ENCODE measurements at regions not wholly inside any gene's neighbourhood (a gene's known extent, or its start where the extent isn't known, plus 50 kb on each side); places are given as distances from the start of the nearest gene placed in this dataset.

- DNase-seq (ENCODE audit: insufficient read length) (no peak), FAIRE-seq (no peak)
- TF ChIP-seq POLR2A (IDR thresholded peaks at IDR 0.05; ENCODE audit: low read depth, low read length) (no peak), TAF1 (IDR thresholded peaks at IDR 0.05; ENCODE audit: borderline replicate concordance, low read depth, low read length) (no peak), POLR2AphosphoS5 (IDR thresholded peaks at IDR 0.05; ENCODE audit: low read depth, low read length) (no peak)
Measured at GRCh38 chr1:56442290-56442877, 137.0 kb downstream of the PLPP3 start.

GRCh38 chr1:56441601-56442000, 137.8 kb downstream of the PLPP3 start:
- FAIRE-seq (no peak), DNase-seq (ENCODE audit: insufficient read length) (no peak)
- TF ChIP-seq POLR2AphosphoS5 (IDR thresholded peaks at IDR 0.05; ENCODE audit: low read depth, low read length) (no peak), TAF1 (IDR thresholded peaks at IDR 0.05; ENCODE audit: borderline replicate concordance, low read depth, low read length) (no peak), POLR2A (IDR thresholded peaks at IDR 0.05; ENCODE audit: low read depth, low read length) (no peak)

DNA sequence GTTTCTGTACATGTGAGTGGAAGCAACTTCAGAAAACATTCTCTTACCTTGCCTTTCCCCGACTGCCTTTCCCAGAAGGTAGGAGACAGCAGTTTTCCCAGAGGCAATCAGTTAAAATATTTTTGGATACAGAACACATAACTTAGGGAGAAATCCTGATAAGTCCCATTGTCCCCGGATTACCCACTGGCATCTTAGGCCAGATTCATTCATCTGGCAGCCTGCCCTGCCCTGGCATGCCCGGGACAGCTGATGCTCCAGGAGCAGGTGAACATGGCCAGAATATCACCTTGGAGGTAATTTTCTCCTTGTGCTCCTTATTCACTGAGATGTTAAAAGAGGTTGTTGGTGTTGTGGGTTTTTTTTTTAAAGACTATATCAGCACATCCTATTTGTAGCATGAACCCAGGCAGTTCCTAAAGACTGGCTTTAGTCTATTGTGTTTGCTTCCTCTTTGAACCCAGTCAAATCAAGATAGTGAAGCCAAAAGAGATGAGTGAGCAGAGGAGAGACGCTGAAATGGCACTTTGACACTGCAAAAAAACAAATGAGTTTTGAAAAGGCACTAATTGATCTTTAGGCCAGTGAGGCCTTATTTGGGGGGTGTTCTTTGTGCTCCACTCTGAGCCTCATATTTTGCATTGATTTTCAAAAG, 139.6 kb downstream of the PLPP3 start:
- no peak for DNase-seq (ENCODE audit: insufficient read length)
- FAIRE-seq = no peak
- TF ChIP-seq POLR2A (IDR thresholded peaks at IDR 0.05; ENCODE audit: low read depth, low read length) = no peak
- no peak for TF ChIP-seq TAF1 (IDR thresholded peaks at IDR 0.05; ENCODE audit: borderline replicate concordance, low read depth, low read length)
- TF ChIP-seq POLR2AphosphoS5 (IDR thresholded peaks at IDR 0.05; ENCODE audit: low read depth, low read length) = no peak

DNA sequence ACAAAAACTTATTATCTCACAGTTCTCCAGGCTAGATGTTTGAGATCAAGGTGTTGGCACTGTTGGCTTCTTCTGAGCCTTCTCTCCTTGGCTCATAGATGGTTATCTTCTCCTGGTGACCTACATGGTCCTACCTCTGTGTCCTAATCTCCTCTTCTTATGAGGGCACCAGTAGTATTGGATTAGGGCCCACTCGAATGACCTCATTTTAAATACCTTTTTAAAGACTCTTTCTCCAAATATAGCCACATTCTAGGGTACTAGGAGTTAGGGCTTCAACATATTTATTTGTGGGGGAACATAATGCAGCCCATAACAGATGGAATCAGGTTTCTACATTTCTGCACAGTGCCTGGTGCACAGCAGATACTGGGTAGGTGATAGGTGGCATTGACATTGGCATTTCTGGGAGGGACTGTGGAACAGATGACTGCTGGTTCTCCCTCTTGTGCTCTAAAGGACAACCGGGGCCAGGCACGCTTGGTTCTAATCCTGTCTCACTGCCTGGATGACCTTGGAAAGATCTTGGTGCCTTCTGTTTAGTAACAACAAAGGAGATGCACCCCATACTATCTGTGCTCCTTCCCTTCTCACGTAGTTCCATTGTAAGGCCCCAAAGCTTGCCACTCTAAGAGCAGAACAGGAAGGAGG, 140.3 kb downstream of the PLPP3 start:
- TF ChIP-seq POLR2AphosphoS5 (IDR thresholded peaks at IDR 0.05; ENCODE audit: low read depth, low read length) = no peak
- no peak for TF ChIP-seq POLR2A (IDR thresholded peaks at IDR 0.05; ENCODE audit: low read depth, low read length)
- TF ChIP-seq TAF1 (IDR thresholded peaks at IDR 0.05; ENCODE audit: borderline replicate concordance, low read depth, low read length) = no peak
- FAIRE-seq = no peak
- no peak for DNase-seq (ENCODE audit: insufficient read length)

DNA sequence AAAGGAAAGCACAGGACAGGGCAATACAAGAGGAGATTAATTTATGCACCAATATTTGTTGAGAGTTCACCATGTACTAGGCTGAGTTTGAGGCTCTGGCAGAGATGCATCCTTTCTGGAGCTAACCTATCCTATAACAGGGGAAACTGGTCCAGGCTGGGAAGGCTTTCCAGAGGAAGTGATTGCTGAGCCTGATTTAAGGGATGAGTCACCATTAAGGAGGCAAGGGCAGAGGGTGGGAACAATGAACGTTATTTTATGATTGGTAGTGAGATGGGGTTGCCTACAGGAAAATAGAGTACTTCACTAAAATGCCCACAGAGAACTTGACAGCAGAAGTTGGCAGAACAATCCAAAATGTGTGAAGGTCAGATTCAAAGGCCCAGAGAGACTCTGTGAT, 141.4 kb downstream of the PLPP3 start:
- DNase-seq (ENCODE audit: insufficient read length) (no peak), FAIRE-seq (no peak)
- no peak for TF ChIP-seq TAF1 (IDR thresholded peaks at IDR 0.05; ENCODE audit: borderline replicate concordance, low read depth, low read length)
- no peak for TF ChIP-seq POLR2AphosphoS5 (IDR thresholded peaks at IDR 0.05; ENCODE audit: low read depth, low read length)
- no peak for TF ChIP-seq POLR2A (IDR thresholded peaks at IDR 0.05; ENCODE audit: low read depth, low read length)

- no peak for TF ChIP-seq POLR2AphosphoS5 (IDR thresholded peaks at IDR 0.05; ENCODE audit: low read depth, low read length)
- no peak for TF ChIP-seq POLR2A (IDR thresholded peaks at IDR 0.05; ENCODE audit: low read depth, low read length)
- no peak for TF ChIP-seq TAF1 (IDR thresholded peaks at IDR 0.05; ENCODE audit: borderline replicate concordance, low read depth, low read length)
- DNase-seq (ENCODE audit: insufficient read length) (no peak), FAIRE-seq (no peak)
Measured at GRCh38 chr1:56436912-56437417, 142.4 kb downstream of the PLPP3 start.

DNA sequence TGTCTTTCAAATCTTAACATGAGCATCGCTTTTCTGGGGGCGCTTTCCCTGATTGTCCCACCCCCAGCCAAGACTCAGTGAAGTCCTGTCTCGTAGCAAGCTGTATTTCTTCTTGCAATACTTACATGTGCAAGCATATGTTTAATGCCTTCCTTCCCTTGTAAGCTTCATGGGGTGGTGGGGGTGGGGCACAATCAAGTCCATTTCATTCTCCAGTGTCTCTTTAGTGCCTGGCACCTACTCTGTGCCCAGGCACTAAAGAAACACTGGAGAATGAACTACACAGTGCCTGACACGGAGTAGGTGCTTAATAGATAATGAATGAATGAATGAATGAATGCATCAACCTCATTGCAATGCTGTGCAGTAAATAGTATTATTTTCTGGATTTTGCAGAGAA, 143.1 kb downstream of the PLPP3 start:
- FAIRE-seq = no peak
- DNase-seq (ENCODE audit: insufficient read length) = no peak
- TF ChIP-seq TAF1 (IDR thresholded peaks at IDR 0.05; ENCODE audit: borderline replicate concordance, low read depth, low read length) (no peak), POLR2A (IDR thresholded peaks at IDR 0.05; ENCODE audit: low read depth, low read length) (no peak), POLR2AphosphoS5 (IDR thresholded peaks at IDR 0.05; ENCODE audit: low read depth, low read length) (no peak)

DNA sequence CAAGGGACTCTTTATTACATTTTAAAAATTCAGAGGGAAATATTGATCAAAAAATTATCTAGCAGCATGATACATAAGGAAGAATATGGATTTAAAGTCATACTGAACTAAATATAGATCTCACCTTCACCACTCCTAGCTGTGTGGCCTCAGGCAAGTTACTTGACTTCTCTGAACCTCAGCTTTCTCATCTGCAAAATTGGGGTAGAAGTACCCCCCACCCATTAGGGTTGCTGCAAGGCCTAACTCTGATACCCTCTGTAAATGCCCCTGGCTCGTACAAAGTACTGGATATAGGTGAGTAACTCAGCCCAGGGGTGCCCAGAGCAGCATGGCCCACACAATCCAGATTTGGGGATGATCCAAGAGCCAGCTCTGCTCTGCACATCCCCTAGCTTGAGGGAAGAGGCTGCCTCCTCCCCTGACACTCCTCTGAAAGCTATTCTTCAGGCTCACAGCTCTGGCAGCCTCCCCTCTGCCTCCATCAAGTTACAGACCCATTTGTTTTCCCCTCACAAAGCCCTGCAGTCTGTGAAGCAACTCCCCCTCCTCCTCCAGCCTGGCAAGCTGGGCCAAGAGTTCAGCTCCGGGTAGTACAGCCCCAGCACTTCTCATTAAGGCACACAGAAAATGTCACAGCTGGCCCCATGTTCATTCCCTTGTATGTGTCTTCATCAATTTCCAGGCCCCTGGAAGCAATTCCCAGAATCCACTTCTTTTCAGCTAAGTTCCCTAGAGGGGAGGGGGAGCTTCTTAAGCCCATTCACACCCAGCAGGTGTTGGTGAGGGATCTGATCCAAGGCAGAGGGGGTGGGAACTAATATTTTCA, 143.7 kb downstream of the PLPP3 start:
- DNase-seq (ENCODE audit: insufficient read length) (no peak), FAIRE-seq (no peak)
- TF ChIP-seq POLR2AphosphoS5 (IDR thresholded peaks at IDR 0.05; ENCODE audit: low read depth, low read length) = no peak
- TF ChIP-seq TAF1 (IDR thresholded peaks at IDR 0.05; ENCODE audit: borderline replicate concordance, low read depth, low read length) = no peak
- no peak for TF ChIP-seq POLR2A (IDR thresholded peaks at IDR 0.05; ENCODE audit: low read depth, low read length)

- DNase-seq (ENCODE audit: insufficient read length) = no peak
- FAIRE-seq = no peak
- TF ChIP-seq TAF1 (IDR thresholded peaks at IDR 0.05; ENCODE audit: borderline replicate concordance, low read depth, low read length) (no peak), POLR2AphosphoS5 (IDR thresholded peaks at IDR 0.05; ENCODE audit: low read depth, low read length) (no peak), POLR2A (IDR thresholded peaks at IDR 0.05; ENCODE audit: low read depth, low read length) (no peak)
Measured at GRCh38 chr1:56434740-56435139, 144.6 kb downstream of the PLPP3 start.

GRCh38 chr1:56434025-56434424, 145.3 kb downstream of the PLPP3 start:
- DNase-seq (ENCODE audit: insufficient read length) (no peak), FAIRE-seq (no peak)
- TF ChIP-seq POLR2A (IDR thresholded peaks at IDR 0.05; ENCODE audit: low read depth, low read length) = no peak
- no peak for TF ChIP-seq POLR2AphosphoS5 (IDR thresholded peaks at IDR 0.05; ENCODE audit: low read depth, low read length)
- no peak for TF ChIP-seq TAF1 (IDR thresholded peaks at IDR 0.05; ENCODE audit: borderline replicate concordance, low read depth, low read length)

GRCh38 chr1:56433056-56433577, 146.2 kb downstream of the PLPP3 start:
- TF ChIP-seq POLR2A (IDR thresholded peaks at IDR 0.05; ENCODE audit: low read depth, low read length) (no peak), TAF1 (IDR thresholded peaks at IDR 0.05; ENCODE audit: borderline replicate concordance, low read depth, low read length) (no peak), POLR2AphosphoS5 (IDR thresholded peaks at IDR 0.05; ENCODE audit: low read depth, low read length) (no peak)
- no peak for DNase-seq (ENCODE audit: insufficient read length)
- no peak for FAIRE-seq
